Endothelial cell (in vitro differentiated cells): ENCODE measurements at regions not wholly inside any gene's neighbourhood (a gene's known extent, or its start where the extent isn't known, plus 50 kb on each side); places are given as distances from the start of the nearest gene placed in this dataset.
"Not testable (repeated sequence)": the region's sequence is repeated elsewhere in the genome, so short reads cannot be mapped to it uniquely, and the experiment has no call there.

Source experiments
- DNase-seq: peaks from one replicate; pipeline ENCODE4 v3.0.0; 2021; ENCODE audit warnings: low spot score
- H3K27ac Mint-ChIP-seq: one replicate; pipeline ENCODE4 v1.8.0; 2021; ENCODE audit warnings: mixed read lengths, inconsistent platforms; ENCODE audit not compliant: unreplicated experiment
- H3K27me3 Mint-ChIP-seq: one replicate; pipeline ENCODE4 v1.8.0; 2021; ENCODE audit warnings: mild to moderate bottlenecking, moderate library complexity, mixed read lengths, inconsistent platforms; ENCODE audit not compliant: unreplicated experiment
- H3K36me3 Mint-ChIP-seq: one replicate; pipeline ENCODE4 v1.8.0; 2021; ENCODE audit warnings: mild to moderate bottlenecking, low read depth, mixed read lengths, inconsistent platforms; ENCODE audit not compliant: unreplicated experiment
- H3K4me1 Mint-ChIP-seq: one replicate; pipeline ENCODE4 v1.8.0; 2021; ENCODE audit warnings: mild to moderate bottlenecking, mixed read lengths, inconsistent platforms; ENCODE audit not compliant: unreplicated experiment
- H3K4me3 Mint-ChIP-seq: one replicate; pipeline ENCODE4 v1.8.0; 2021; ENCODE audit warnings: mild to moderate bottlenecking, mixed read lengths, inconsistent platforms; ENCODE audit not compliant: unreplicated experiment
- H3K9me3 Mint-ChIP-seq: one replicate; pipeline ENCODE4 v1.8.0; 2021; ENCODE audit warnings: mixed read lengths, inconsistent platforms; ENCODE audit not compliant: unreplicated experiment
- TF ChIP-seq, protein P1 (sequence below): fragments of 200-600 bp; sonication (generic); IDR thresholded peaks from one replicate; pipeline ENCODE4 v1.5.0; 2021; ENCODE audit warnings: antibody characterized with exemption; ENCODE audit not compliant: unreplicated experiment

DNA sequence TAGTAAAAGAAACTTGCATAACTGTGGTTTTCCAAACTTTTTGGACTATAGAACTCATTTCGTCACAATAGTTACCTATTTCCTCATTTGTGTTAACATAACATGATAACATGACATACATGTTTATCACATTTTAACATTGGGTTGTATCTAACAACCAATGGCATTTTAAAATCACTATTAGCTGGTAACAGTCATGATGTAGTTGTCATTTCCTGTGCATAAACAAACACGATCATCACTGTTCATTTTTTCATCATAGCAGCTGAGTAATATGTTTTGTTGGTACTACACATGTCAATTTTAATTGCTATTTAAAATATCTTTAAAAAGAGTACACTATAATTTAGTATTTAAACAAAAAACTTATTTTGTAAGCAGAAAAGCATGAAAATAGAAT is 402.4 kb downstream of the SATB2 start:
- TF ChIP-seq, protein P1, sequence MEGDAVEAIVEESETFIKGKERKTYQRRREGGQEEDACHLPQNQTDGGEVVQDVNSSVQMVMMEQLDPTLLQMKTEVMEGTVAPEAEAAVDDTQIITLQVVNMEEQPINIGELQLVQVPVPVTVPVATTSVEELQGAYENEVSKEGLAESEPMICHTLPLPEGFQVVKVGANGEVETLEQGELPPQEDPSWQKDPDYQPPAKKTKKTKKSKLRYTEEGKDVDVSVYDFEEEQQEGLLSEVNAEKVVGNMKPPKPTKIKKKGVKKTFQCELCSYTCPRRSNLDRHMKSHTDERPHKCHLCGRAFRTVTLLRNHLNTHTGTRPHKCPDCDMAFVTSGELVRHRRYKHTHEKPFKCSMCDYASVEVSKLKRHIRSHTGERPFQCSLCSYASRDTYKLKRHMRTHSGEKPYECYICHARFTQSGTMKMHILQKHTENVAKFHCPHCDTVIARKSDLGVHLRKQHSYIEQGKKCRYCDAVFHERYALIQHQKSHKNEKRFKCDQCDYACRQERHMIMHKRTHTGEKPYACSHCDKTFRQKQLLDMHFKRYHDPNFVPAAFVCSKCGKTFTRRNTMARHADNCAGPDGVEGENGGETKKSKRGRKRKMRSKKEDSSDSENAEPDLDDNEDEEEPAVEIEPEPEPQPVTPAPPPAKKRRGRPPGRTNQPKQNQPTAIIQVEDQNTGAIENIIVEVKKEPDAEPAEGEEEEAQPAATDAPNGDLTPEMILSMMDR = no peak
- DNase-seq = no peak
- Mint-ChIP-seq H3K9me3 (no peaks in the 10 kb centered on the region), H3K4me1 (peaks cover 1% of the 10 kb centered on the region), H3K4me3 (no peak overlapping the region), H3K27ac (no peak overlapping the region), H3K27me3 (peaks cover 1% of the 10 kb centered on the region), H3K36me3 (no peaks in the 10 kb centered on the region)

DNA sequence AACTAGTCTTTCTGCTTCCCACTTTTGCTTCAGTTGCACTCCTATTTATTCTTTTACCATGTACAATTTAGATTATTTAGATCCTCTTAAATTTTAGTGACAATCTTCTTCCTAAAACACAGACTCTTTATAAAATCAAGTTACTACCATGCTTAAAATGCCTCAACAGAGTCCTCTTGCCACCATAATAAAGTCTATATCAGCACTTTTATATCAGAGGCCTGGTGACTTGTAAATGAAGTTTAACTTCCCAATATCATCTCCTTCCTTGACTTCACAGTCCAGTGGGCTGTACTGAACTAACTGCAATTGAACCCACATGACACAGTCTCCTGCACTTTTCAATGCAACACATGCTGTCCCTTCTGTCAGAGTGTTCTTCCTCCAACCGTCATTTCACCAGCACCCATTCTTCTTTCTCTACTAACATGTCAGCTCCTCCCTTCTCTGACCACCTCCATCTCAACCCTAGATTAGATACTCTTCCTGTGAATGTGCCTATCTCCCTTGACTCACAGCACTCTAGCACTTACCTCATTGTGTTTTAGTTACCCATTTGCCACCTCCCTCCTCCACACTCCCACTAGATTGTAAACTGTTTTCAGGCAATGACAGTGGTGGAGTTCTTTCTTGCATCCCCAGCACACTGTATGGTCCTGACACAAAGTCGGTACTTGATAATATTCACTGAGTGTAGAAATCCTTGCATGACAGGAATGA is 414.9 kb downstream of the SATB2 start:
- Mint-ChIP-seq H3K27ac (no peak overlapping the region), H3K9me3 (no peaks in the 10 kb centered on the region), H3K4me3 (no peak overlapping the region), H3K27me3 (peaks cover 3% of the 10 kb centered on the region), H3K36me3 (no peaks in the 10 kb centered on the region), H3K4me1 (no peaks in the 10 kb centered on the region)
- TF ChIP-seq, protein P1 = no peak
- DNase-seq = no peak

DNA sequence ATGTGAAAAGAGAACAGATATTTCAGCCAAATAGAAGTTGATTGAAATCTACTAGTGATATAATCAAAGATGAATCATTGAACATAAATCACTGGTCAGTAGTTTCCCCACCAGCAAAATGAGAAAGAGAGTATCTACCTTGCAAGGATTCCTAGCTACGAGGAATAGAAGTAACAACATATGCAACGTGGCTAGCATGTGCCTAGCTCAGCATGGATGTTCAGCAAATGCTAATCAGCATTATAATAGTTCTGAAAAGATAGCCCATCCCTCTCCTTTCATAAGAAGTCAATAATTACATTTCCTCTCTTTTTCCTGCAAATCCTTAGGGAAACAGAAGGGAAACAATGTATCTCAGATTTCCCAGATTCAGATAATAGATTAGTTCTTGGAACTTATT is 417.2 kb downstream of the SATB2 start:
- no peaks in the 10 kb centered on the region for H3K4me1 Mint-ChIP-seq
- TF ChIP-seq, protein P1 = no peak
- no peaks in the 10 kb centered on the region for H3K9me3 Mint-ChIP-seq
- no peak for DNase-seq
- H3K4me3 Mint-ChIP-seq = no peak overlapping the region
- no peak overlapping the region for H3K27ac Mint-ChIP-seq
- H3K27me3 Mint-ChIP-seq = no peaks in the 10 kb centered on the region
- H3K36me3 Mint-ChIP-seq = no peaks in the 10 kb centered on the region

DNA sequence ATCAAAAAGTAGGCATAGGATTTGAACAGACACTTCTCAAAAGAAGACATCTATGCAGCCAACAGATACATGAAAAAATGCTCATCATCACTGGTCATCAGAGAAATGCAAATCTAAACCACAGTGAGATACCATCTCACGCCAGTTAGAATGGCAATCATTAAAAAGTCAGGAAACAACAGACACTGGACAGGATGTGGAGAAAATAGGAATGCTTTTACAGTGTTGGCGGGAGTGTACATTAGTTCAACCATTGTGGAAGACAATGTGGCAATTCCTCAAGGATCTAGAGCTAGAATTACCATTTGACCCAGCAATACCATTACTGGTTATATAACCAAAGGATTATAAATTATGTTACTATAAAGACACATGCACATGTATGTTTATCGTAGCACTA is 424.0 kb downstream of the SATB2 start:
- H3K27me3 Mint-ChIP-seq, DNase-seq, H3K4me3 Mint-ChIP-seq, H3K27ac Mint-ChIP-seq, H3K9me3 Mint-ChIP-seq, H3K4me1 Mint-ChIP-seq, H3K36me3 Mint-ChIP-seq: not testable (repeated sequence)

DNA sequence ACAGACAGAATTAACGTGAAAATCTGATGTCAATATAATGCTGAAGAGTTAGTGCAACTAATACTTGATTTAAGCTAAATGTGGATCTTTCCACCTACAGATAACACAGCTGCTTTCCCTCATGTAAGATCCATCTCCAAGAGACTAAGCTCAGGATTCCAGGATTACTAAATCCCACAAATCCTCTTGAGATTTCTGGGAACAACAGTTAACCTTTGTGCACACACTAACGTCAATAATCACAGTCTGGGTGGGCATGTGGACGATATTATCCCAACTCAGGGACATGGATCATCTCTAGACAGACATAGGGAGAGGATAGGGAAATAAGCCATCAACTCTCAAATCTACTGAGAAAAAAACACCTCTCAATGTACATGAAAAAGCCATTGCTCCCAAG is 432.6 kb downstream of the SATB2 start:
- Mint-ChIP-seq H3K4me1 (no peaks in the 10 kb centered on the region), H3K9me3 (no peaks in the 10 kb centered on the region), H3K4me3 (no peak overlapping the region), H3K36me3 (no peaks in the 10 kb centered on the region), H3K27me3 (peaks cover 2% of the 10 kb centered on the region), H3K27ac (no peak overlapping the region)
- TF ChIP-seq, protein P1 = no peak
- DNase-seq = no peak
